Uterus (tissue), 2 donors: ENCODE measurements at regions not wholly inside any gene's neighbourhood (a gene's known extent, or its start where the extent isn't known, plus 50 kb on each side); places are given as distances from the start of the nearest gene placed in this dataset.

Source experiments
- POLR2A ChIP-seq, 2 donors: fragments of 450-650 bp; IDR thresholded peaks; one replicate each; pipeline ENCODE4 v1.6.1; 2016; ENCODE audit warnings: antibody characterized with exemption in 2 of 2, mild to moderate bottlenecking in 1 of 2, moderate library complexity in 1 of 2
- TF ChIP-seq, protein P1 (sequence below), 4 experiments: fragments of 200-600 bp in 2 of 4; fragments of 450-650 bp in 2 of 4; sonication (generic) in 2 of 4; IDR thresholded peaks; one replicate each; pipeline ENCODE4 v1.5.1; 2016 to 2019; ENCODE audit warnings: antibody characterized with exemption in 4 of 4, mild to moderate bottlenecking in 2 of 4, moderate library complexity in 1 of 4

DNA sequence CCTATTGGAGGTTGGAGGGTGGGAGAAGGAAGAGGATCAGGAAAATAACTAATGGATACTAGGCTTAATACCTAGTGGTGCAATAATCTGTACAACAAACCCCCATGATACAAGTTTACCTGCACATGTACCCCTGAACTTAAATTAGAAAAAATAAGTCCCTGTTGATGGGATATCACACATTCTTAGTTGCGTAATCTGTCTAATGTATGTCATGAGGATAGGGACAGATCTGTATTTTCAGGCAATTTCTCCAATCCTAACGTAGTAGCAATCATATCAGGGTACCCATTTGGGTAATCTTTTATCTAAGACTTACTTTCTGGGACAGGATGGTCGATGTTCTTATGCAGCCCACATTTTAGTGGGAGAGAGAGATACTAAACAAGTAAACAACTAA is 239.1 kb upstream of the AZI2 start:
- TF ChIP-seq POLR2A (IDR thresholded peaks at IDR 0.05) = no peak
- TF ChIP-seq, protein P1, sequence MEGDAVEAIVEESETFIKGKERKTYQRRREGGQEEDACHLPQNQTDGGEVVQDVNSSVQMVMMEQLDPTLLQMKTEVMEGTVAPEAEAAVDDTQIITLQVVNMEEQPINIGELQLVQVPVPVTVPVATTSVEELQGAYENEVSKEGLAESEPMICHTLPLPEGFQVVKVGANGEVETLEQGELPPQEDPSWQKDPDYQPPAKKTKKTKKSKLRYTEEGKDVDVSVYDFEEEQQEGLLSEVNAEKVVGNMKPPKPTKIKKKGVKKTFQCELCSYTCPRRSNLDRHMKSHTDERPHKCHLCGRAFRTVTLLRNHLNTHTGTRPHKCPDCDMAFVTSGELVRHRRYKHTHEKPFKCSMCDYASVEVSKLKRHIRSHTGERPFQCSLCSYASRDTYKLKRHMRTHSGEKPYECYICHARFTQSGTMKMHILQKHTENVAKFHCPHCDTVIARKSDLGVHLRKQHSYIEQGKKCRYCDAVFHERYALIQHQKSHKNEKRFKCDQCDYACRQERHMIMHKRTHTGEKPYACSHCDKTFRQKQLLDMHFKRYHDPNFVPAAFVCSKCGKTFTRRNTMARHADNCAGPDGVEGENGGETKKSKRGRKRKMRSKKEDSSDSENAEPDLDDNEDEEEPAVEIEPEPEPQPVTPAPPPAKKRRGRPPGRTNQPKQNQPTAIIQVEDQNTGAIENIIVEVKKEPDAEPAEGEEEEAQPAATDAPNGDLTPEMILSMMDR (IDR thresholded peaks at IDR 0.05) = no peak
